ENCODE measurements at regions not wholly inside any gene's neighbourhood (a gene's known extent, or its start where the extent isn't known, plus 50 kb on each side); places are given as distances from the start of the nearest gene placed in this dataset.

- no peak for TF ChIP-seq CTCF (IDR thresholded peaks at IDR 0.05)
These were observed 1419.1 kb downstream of the UQCRFS1 start for GRCh38 chr19:27793644-27794493.

GRCh38 chr19:27793128-27793643 lies 1419.8 kb downstream of the UQCRFS1 start:
- no peak for TF ChIP-seq CTCF (IDR thresholded peaks at IDR 0.05)

- no peak for TF ChIP-seq CTCF (IDR thresholded peaks at IDR 0.05)
These were observed 1420.3 kb downstream of the UQCRFS1 start for GRCh38 chr19:27792576-27793127.

- TF ChIP-seq CTCF (IDR thresholded peaks at IDR 0.05): no peak
These were observed 1432.4 kb downstream of the UQCRFS1 start for GRCh38 chr19:27780367-27781075.

GRCh38 chr19:27779954-27780353 lies 1433.0 kb downstream of the UQCRFS1 start:
- no peak for TF ChIP-seq CTCF (IDR thresholded peaks at IDR 0.05)

GRCh38 chr19:27777726-27778125 lies 1435.2 kb downstream of the UQCRFS1 start:
- TF ChIP-seq CTCF (IDR thresholded peaks at IDR 0.05): no peak

GRCh38 chr19:27777242-27777641 lies 1435.7 kb downstream of the UQCRFS1 start:
- no peak for TF ChIP-seq CTCF (IDR thresholded peaks at IDR 0.05)

Data from LNCAP (cell line).